ENCODE measurements at regions not wholly inside any gene's neighbourhood (a gene's known extent, or its start where the extent isn't known, plus 50 kb on each side); places are given as distances from the start of the nearest gene placed in this dataset.

DNA sequence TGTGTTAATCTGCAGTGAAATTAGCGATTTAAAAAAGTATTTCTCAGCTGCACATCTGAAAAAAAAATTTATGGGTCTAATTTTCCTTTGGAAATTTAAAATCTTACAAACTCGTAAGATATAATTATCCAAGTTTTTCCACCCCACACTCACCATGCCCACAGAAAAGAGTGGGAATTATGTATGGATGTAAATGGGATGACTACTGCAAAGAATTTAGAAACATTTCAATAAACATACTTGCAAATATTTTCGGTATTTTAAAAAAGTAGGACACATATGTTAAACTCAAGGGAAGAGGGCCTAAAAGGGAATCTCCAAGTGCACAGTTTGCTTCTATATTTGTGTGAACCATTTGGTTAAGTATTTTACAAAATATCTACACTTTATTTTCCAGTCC, 1039.9 kb upstream of the POU3F3 start:
- DNase-seq: no peak

DNA sequence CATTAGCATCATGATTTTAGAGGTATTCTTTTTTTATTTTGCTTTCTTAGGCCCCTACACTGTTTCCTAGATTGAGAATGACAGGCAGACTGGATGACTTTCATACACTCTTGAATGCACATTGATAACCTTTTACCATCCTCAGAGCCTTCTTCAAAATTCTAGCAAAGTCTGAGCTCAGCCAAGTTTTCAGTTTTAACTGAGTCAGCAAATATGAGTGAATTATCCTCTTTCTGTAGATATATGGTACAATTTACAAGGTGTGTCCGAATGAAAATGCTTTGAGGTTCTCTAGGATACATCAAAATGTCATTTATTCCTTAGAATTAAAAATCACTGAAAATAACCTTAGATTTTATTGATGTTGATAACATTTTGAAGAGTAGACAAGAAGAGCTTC, 1038.2 kb upstream of the POU3F3 start:
- DNase-seq: no peak

DNA sequence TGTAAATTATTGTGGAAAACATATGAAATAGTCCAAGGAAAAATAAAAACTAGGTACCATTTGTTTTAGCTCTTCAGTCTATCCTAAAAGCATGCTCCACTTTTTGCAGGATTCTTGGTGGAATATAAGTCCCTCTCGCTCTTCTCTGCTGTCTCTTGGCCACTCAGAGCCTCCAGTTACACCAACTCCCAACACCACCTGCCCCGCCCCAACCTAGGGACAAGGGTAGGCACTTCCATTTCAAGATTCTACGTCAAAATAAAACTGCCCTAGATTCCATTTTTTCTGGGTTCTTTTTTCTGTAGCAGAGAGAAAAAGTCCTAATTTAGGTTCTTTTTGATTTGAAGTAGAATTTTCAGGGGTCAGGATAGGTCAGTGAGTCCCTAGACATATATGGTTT, 1036.2 kb upstream of the POU3F3 start:
- DNase-seq: no peak

DNA sequence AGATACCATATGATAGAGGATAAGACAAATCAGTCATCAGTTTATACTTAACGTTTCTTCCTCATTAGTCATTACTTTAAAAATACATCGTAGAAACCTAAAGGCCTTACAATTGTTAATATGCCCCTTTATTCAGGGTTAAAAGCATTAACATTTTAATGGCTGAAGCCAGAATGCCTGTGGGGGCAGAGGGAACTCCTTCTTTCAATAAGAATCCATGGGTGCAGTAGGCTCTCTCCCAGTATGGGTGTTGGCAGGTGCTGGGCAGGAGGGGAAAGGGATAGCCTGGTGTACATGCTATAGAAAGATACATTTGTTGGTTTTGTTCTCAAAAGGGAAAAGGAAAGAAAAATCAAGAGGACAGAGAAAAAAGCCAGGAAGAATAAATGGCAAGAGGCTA, 1035.7 kb upstream of the POU3F3 start:
- no peak for DNase-seq

DNA sequence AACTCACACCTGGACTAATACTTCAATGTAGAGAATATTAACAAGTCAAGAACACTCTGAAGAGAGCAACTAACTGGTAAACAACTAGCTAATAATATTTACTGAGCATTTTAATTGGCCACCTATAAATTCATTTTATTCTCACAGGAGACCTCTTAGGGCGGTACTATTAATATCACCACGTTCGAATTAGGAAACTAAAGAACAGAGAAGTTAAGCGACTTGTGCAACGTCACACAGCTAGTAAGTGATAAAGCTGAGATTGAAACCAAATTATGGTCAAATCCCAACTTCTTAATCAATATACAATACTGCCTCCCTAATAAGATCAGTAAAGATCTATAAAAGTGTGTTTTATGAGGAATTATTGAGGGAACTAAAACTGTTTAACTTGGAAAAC, 1034.3 kb upstream of the POU3F3 start:
- DNase-seq: no peak

DNA sequence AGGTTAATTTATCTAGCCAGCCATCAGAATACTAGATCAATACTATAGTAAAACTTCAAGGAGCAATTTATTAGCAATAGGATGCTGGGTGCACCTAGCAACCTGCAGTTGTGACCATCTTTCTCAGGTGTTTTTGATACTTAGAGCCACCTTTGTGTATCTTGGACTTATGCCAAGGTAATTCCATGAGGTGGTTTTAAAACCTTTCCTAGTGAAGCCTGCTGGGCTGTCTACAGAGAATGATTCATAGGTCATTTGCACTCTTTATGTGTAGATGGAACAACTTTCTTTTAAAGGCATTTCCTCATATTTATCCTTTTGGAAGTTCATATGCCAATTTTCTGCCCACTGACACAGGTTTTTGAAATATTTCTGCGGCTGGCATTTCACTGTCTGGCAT, 1030.1 kb upstream of the POU3F3 start:
- no peak for DNase-seq

DNA sequence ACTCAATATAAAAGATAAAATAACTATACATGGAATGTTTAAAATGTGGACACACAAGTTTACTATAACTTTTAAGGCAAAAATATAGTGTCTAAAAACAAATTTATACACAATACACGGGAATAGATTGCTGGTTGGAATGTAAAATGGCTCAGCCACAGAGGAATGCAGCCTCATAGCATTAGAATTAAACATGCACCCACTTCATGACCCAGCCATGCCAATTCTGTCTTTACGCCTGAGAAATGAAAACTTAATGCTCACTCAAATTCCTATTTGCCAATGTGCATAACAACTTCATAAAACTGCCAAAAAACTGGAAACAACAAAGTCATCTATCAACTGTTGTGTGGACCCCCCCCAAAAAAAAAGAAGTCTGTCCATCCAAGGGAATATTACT, 1006.6 kb upstream of the POU3F3 start:
- no peak for DNase-seq

DNA sequence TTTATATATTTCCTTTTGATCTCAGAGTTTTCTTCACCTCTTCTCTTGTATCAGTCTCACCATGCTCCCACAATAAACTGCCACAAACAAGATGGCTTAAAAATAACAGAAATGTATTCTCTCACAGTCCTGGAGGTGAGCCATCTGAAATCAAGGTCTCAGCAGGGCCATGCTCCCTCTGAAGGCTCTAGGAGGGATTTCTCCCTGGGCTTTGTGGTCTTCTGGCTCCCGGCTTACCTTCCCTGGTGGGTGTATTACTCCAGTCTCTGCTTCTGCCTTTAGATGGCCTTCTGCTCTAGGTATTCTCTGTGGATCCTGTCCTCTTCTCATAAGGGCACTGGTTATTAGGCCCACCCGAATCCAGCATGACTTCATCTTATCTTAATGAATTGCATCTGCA, 994.7 kb upstream of the POU3F3 start:
- no peak for DNase-seq

DNA sequence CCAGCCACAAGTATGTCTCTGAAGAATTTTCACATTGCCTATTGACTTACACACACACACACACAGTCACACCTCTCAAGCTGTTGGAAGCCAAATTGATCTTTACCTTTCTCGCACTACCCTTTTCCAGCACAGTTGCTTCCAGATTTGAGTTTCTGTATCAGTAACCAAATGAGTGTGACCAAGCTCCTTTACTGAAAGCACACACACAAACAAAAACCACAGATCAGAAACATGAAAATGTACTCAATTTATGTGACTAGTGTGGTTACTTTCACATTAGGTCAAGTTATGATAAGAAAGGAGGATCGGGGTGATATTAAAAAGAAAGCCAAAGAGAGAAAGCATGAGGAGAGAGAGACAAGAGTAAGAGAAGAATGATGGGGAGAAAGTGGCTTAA, 993.9 kb upstream of the POU3F3 start:
- peak; percentile 9 for DNase-seq

DNA sequence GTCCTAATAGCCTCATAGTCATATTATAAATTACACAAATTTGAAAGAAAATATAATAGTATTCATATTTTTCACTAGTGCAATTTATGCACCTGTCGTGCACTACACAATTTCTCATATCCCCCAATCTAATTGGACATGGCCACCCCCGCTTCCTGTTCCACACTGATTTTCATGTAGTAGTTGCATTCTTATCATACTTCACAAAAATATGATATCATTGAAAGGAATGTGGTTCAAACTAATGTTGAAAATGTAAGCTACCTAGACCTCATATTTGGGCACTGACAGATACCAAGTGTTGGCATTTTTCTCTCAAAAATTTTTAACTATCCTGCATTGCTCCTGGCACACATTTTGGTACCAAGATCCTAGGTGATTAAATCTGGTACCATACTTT, 985.5 kb upstream of the POU3F3 start:
- DNase-seq: no peak

DNA sequence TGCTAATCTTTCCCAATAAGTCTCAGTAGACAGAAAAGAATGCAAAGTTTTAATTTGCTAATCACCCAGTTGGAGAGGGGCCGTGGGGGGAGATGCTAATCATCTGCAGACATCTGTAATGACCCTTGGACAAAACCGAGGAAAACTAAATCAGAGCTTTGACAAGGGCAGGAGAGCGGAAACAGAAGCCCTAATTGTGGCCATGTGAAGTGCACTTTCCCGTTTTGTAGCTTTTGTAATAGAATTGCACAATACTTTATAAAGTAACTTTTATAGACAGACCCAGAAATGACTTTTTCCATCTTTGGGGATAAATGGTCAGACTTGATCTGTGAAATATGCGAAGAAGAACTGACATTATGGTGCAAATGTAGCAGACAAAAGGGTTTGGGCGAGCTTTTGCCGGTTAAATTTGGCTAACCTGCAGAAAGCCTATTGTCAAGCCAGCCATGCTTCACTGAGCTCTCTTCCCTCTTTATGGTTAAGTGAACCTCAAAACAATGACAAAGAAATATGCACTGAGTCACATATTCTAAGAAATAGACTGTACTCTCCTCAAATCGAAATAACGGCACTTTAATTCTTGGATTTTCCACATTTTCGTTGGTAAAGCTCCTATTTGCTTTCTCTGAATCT, 980.1 kb upstream of the POU3F3 start:
- no peak for DNase-seq

DNA sequence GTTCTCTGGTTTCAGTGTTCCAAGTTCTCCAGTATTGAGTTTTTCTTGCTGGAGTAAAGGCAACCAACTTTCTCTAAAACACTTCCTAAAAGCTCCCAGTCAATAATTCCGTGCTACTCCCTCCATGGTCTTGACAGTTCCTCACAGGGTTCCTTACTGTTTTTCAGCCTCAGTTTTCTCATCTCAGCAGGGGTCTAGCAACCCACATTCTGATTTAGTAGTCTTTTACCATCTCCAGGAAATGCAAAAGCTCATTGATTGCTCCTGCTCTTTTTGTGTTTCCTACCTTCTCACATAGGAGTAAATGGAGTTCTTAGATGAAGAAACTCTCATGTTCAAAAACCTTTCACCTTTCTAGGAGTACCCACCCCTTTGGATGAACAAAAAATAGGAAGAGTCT, 978.8 kb upstream of the POU3F3 start:
- no peak for DNase-seq

DNA sequence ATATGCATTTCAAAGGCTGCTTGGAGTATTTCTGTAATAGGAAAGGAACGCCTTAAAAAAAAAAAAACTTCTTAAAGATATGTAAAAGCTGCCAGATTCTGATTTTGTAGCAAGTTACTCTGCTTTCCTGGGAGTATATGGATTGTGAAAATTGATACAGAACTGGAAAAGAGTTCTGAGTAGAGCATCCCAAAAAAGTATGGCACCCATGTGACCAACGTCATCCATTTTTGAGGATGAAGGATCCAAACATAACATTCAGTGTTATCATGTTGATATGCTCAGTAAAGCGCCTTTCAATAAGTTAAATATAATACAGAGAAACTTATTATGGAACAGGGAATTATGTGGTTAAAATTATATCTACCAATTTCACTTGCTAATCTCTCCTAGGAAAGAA, 978.4 kb upstream of the POU3F3 start:
- no peak for DNase-seq

DNA sequence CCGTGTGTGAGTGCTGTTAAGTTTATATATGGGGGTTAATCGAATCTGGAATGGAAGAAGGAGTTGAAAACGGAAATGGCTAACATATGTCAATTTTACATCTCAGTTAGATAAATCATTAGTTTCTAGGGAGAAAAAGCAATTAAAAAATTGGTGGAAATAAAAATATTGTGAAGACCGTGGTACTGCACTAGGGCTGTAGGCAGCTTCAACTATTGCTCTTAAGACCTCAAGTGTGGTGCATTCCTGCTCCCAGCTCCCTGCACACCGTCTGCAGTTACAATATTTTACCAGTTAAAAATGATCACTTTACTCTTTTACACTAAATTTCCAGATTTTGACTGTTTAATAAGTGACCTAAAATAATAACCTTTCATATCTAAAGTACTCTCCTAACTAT, 977.3 kb upstream of the POU3F3 start:
- DNase-seq: no peak

DNA sequence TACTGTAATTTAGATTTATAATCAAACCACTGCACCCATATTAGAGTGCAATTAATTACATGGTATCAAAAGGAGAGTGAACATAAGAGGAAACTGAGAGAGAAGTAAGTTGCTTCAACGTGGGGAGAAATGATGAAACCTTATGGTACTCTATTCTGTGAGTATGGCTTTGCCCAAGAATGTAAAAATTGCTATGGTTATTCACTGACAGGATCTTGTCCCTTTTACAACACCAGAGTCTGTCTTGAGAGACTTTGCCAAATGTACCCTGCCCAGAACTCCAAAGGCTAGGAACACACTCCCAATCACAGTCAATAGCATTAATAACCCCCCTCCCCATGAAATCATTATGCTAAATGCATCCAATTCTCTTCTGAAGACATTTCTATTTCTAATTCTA, 974.8 kb upstream of the POU3F3 start:
- DNase-seq: no peak

DNA sequence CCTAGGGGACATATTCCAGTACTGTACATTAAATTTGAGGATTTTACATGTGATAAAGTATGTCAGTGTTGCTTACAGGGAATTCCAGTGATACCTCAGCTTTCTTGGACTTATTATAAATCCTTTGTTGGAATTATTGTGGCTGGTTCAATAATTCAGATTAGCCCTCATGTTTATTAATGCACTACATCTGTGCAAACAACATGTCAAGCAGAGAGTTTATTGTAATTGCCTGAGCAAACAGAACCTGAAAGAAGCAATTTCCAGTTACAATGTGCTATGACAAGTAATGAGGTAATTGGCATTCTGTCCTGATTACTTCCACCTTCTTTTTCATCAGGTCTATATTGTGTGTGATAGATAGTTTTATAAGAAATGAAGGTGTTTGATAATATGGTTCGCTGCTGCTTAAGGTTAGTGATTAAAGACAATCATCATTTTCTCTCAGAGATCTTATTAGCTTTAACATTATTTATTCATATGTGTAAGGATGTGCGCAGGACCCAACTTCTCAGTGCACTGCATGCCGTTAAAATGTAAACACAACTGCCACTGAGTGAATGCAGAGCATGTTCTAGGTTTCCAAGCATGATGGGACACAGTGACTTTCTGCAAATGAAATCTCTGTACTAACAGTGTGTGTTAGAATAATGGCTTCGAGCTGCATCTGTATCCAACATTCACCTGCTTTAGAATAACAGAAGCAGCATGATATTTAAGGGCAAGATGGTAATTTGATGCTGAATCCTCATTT, 973.7 kb upstream of the POU3F3 start:
- DNase-seq: no peak

DNA sequence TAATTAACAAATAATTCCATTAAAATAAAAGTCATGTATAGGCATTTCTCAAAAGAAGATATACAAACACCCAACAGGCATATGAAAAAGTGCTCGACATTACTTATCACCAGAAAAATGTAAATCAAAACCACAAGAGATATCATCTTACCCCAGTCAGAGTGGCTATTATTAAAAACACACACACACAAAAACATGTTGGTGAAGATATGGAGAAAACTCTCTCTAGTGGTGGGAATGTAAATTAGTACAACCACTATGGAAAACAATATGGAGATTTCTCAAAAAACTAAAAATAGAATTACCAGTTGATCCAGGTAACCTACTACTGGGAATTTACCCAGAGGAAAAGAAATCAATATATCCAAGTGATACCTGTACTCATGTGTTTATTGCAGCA, 966.3 kb upstream of the POU3F3 start:
- no peak for DNase-seq

DNA sequence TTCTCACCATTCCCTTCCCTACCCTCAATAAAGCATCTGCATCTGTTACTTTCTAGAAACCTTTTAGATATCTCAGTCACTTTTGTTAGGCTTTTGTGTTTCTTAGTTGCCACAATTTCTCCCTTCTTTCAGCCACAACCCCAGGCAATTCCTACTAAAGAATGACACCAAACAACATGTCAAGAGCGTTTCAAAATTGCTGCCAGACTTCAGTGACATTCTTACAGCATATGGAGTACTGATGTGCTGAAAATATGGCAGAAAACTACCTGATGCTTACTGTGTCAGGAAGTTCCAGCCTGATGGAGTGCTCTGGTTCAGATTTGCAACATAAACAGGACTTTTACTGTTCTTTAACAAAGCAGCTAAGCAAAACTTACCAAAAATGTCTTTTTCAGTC, 957.7 kb upstream of the POU3F3 start:
- no peak for DNase-seq

DNA sequence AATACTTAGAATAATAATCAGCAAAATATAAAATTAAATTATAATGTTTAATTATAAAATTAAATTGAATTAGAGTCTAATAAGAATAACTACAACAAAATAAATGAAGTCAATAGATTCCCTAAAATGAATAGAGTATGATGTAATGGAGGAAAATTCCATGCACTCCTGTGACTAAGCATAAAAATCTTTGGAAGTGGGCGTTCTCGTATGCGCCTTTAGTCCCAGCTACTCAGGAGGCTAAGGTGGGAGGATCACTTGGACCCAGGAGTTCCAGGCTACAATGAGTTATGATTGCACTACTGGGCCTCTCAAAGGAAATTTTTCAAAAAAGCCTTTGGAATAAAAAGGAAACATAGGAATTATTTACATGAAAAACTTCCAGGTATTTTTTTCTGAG, 955.4 kb upstream of the POU3F3 start:
- no peak for DNase-seq

DNA sequence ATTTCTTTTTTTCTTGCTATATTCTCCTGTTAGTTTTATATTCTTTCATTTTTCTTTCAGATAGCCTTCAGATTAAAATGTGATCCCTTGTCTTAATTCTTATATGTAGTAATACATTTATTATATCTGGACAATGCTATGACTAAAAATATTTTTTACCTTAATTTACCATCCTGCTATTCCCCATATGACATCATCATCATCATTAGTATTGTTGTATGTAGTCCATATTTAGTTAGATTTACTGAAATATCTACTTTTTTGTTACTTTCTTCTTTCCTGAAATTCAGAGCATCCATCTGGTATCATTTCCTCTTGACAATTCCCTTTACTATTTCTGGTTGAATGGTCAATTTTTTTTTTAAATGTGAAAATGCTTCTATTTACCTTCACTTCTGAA, 951.6 kb upstream of the POU3F3 start:
- DNase-seq: no peak

DNA sequence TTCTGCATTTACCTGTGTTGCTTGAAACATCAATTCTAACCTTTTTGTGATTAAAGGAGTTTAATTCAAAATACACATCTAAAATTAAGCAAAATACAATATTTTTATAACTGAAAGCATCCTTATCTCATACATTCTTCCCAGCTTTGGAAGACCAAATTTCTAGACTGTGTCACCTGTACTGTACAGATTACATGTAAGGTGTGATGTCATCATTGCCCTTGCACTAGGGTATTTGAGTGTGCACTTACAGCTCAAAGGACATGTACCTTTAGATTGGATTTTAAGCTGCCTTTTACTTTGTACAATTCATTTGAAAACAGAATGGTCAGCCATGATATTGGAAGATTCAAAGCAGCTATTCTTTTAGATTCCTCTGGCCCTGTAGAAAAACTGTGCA, 932.8 kb upstream of the POU3F3 start:
- no peak for DNase-seq

DNA sequence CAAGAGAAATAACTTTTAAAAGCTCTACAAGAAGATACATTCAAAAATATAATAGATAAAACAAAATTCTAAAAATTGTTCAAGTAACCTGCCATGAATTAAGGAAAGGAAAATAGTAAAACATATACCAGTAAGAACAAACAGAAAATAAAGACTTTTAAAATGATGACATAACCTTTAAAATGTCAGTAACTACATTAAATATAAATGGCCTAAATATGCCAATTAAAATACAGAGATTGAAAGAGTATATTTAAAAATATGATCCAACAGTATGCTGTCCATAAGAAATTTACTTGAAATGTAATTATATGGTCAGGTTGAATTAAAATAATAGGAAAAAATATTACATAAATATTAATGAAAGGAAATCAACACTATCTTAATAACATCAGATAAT, 911.7 kb upstream of the POU3F3 start:
- DNase-seq: no peak

DNA sequence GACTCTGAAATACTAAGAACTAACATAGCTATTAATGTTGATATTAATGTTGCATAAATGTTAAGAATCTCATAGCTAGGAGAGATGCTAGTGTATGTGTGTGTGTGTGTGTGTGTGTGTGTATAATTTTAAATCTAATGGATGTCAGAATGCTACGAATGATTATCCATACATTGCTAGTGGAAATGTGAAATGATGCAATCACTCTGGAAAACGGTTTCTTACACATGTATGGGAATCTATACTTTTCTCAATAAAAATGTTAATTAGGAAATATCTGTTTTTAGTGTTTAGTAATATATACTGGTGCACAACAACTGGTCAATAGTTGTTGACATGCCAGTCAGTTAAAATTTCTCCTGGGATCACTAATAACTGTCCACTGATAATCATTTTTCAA, 908.8 kb upstream of the POU3F3 start:
- no peak for DNase-seq

DNA sequence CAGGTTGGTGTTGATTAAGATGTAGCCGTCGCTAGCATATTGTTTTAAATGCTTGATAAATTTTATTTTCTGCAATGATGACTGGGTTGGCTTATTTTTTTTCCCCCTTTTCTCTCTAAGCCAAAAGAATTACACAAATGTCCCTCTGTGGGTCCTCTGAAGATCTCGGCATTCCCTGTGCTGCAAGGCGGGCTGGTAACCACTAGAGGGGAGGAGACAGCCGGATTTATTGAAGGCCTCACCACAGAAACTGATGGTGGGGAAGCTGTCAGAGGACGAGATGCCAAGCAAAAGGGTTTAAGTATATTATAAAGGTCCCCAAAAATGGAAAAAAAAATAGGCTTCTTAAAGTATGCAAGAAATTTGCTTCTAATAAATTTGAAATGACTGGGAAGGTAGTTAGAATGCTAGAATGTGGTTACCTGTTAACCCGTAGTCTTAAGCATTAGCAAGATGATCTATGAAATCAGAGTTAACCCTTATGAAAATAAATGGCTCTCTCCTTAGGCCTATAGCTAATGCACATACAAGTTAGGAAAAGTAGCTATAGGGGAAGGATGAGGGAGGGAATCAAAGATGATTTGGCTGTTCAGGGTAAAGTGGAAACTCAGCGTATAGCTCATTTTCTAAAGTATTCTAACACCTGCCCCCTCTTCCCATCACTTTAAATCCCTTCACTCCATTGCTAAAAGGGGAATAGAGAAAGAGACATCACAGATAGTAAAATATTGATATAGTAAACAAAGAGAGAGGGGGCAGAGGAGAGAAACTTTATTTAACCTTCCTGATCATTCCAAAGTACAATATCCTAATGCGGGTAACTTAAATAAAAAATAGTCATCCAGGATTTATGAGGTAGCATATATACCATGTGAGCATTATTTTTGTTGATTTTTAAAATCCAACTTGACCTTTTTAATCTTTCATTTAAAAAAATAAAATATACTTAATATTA, 894.5 kb upstream of the POU3F3 start:
- DNase-seq: peak; percentile 3

Data from activated CD4-positive, alpha-beta T cell treated with anti-CD3 and anti-CD28 coated beads, Interleukin-10, Interleukin-2, amounts not matched to agents 100 ng/mL and 50 ng/mL, durations not matched to agents 16 hours and 8 hours (primary cell).